ENCODE measurements at regions not wholly inside any gene's neighbourhood (a gene's known extent, or its start where the extent isn't known, plus 50 kb on each side); places are given as distances from the start of the nearest gene placed in this dataset.

GRCh38 chr14:35201066-35201465, 78.7 kb downstream of the PRORP start:
- DNase-seq (ENCODE audit: low read depth in 2 of 2): no peak
- TF ChIP-seq CTCF (IDR thresholded peaks at IDR 0.05; ENCODE audit: low read depth, low read length): no peak
- H3K4me3 ChIP-seq (replicated peaks in 1 of 2; ENCODE audit: low read depth in 2 of 2, low read length in 2 of 2): no peak overlapping the region

- no peak for TF ChIP-seq CTCF (IDR thresholded peaks at IDR 0.05; ENCODE audit: low read depth, low read length)
- no peak for DNase-seq (ENCODE audit: low read depth in 2 of 2)
- H3K4me3 ChIP-seq (replicated peaks in 1 of 2; ENCODE audit: low read depth in 2 of 2, low read length in 2 of 2): no peak overlapping the region
Measured at GRCh38 chr14:35202195-35202594, 79.8 kb downstream of the PRORP start.

- no peak for DNase-seq (ENCODE audit: low read depth in 2 of 2)
- TF ChIP-seq CTCF (IDR thresholded peaks at IDR 0.05; ENCODE audit: low read depth, low read length): no peak
- H3K4me3 ChIP-seq (replicated peaks in 1 of 2; ENCODE audit: low read depth in 2 of 2, low read length in 2 of 2): no peak overlapping the region
Measured at GRCh38 chr14:35205737-35206136, 83.4 kb downstream of the PRORP start.

DNA sequence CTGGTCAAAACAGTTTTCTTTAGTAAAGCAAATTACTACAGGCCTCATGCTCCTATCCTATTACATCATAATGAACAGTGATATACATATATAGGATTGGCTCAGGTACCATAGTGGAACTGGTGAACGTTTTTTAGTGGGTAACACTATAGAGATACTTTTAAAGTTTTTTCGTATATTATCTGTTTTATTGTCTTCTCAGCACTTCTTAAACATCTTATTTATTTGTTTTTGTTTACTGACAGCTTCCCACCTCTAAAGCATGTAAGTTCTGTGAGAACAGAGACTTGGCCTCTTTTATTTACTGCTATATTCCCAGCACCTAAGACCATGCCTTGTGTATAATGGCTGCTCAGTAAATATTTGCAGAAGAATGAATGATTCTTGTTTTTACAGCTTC, 81.1 kb upstream of the PSMA6 start:
- no peak for TF ChIP-seq CTCF (IDR thresholded peaks at IDR 0.05; ENCODE audit: low read depth, low read length)
- H3K4me3 ChIP-seq (replicated peaks in 1 of 2; ENCODE audit: low read depth in 2 of 2, low read length in 2 of 2): no peak overlapping the region
- DNase-seq (ENCODE audit: low read depth in 2 of 2): no peak

DNA sequence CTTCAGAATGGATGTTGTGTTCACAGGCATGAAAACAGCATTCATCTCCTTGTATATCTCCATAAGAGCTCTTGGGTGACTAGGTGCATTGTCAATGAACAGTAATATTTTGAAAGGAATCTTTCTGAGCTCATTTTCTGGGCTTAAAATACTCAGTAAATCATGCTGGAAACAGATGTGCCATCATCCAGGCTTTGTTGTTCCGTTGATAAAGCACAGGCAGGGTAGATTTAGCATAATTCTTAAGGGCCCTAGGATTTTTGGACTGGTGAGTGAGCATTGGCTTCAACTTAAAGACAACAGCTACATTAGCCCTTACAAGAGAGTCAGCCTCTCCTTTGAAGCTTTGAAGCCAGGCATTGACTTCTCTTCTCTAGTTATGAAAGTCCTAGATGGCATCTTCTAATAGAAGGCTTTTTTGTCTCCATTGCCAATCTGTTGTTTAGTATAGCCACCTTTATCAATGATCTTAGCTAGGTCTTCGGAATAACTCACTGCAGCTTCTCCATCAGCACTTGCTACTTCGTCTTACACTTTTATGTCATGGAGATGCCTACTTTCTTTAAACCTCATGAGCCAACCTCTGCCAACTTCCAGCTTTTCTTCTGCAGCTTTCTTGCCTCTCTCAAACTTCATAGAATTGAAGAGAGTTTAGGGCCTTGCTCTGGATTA, 79.6 kb upstream of the PSMA6 start:
- no peak for DNase-seq (ENCODE audit: low read depth in 2 of 2)
- H3K4me3 ChIP-seq (replicated peaks in 1 of 2; ENCODE audit: low read depth in 2 of 2, low read length in 2 of 2): no peak overlapping the region
- no peak for TF ChIP-seq CTCF (IDR thresholded peaks at IDR 0.05; ENCODE audit: low read depth, low read length)

GRCh38 chr14:35213143-35213788, 78.9 kb upstream of the PSMA6 start:
- H3K4me3 ChIP-seq (replicated peaks in 1 of 2; ENCODE audit: low read depth in 2 of 2, low read length in 2 of 2): no peak overlapping the region
- DNase-seq (ENCODE audit: low read depth in 2 of 2): no peak
- no peak for TF ChIP-seq CTCF (IDR thresholded peaks at IDR 0.05; ENCODE audit: low read depth, low read length)
